ENCODE measurements at regions not wholly inside any gene's neighbourhood (a gene's known extent, or its start where the extent isn't known, plus 50 kb on each side); places are given as distances from the start of the nearest gene placed in this dataset.

DNA sequence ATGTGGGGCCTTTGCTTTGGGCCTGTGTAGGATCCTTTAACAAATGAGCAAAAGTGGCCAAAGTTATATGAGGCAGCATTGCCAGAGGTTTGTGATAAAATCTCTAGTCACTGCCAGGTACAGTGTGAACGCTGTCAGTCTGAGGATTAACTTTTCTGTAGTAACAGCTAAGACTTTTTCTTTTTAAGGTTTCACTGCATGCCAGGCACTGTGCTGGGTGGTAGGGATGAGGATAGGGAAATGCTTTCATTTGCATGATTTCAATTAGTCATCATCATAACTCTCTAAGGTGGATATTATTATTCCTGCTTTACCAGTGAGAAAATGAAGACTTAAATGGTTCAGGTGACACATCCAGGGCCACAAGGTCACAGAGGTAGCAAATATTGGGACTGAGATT lies 79.7 kb upstream of the BMPER start:
- TF ChIP-seq, protein P1, sequence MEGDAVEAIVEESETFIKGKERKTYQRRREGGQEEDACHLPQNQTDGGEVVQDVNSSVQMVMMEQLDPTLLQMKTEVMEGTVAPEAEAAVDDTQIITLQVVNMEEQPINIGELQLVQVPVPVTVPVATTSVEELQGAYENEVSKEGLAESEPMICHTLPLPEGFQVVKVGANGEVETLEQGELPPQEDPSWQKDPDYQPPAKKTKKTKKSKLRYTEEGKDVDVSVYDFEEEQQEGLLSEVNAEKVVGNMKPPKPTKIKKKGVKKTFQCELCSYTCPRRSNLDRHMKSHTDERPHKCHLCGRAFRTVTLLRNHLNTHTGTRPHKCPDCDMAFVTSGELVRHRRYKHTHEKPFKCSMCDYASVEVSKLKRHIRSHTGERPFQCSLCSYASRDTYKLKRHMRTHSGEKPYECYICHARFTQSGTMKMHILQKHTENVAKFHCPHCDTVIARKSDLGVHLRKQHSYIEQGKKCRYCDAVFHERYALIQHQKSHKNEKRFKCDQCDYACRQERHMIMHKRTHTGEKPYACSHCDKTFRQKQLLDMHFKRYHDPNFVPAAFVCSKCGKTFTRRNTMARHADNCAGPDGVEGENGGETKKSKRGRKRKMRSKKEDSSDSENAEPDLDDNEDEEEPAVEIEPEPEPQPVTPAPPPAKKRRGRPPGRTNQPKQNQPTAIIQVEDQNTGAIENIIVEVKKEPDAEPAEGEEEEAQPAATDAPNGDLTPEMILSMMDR (optimal IDR thresholded peaks at IDR 0.05 in 1 of 3, IDR thresholded peaks at IDR 0.05 in 1 of 3, conservative IDR thresholded peaks at IDR 0.05 in 1 of 3; ENCODE audit: extremely low read depth in 1 of 3, insufficient read depth in 2 of 3, low read length in 3 of 3) = no peak
- no peak for TF ChIP-seq EZH2 (IDR thresholded peaks at IDR 0.05; ENCODE audit: low read length)

Data from keratinocyte (primary cell).